Thoracic aorta (tissue), 2 donors: ENCODE measurements at regions not wholly inside any gene's neighbourhood (a gene's known extent, or its start where the extent isn't known, plus 50 kb on each side); places are given as distances from the start of the nearest gene placed in this dataset.

Source experiments
- ATAC-seq: fragments of 150-250 bp; one replicate; pipeline ENCODE4 v1.8.0; 2017; ENCODE audit warnings: low read depth; ENCODE audit not compliant: insufficient number of reproducible peaks, low FRiP score
- DNase-seq: peaks from one replicate; pipeline ENCODE4 v3.0.0-alpha.2; 2020; ENCODE audit warnings: low spot score
- H3K27ac ChIP-seq, 2 donors: fragments of 200-600 bp; sonication (generic); 1 replicate in 1 of 2; 2 replicates in 1 of 2; pipeline ENCODE4 v1.5.1; 2016; ENCODE audit warnings: mild to moderate bottlenecking in 2 of 2, moderate library complexity in 2 of 2
- H3K27me3 ChIP-seq: fragments of 200-600 bp; sonication (generic); replicated peaks from 2 replicates; pipeline ENCODE4 v1.6.0; 2016; ENCODE audit warnings: mild to moderate bottlenecking; ENCODE audit not compliant: insufficient read depth
- H3K36me3 ChIP-seq: fragments of 200-600 bp; sonication (generic); one replicate; pipeline ENCODE4 v1.5.1; 2016
- H3K4me1 ChIP-seq, 2 donors: fragments of 200-600 bp; sonication (generic); 1 replicate in 1 of 2; 2 replicates in 1 of 2; pipeline versions ENCODE4 v1.5.1 to v1.6.0; 2016; ENCODE audit warnings: low read depth in 2 of 2, mild to moderate bottlenecking in 1 of 2; ENCODE audit not compliant: control insufficient read depth in 1 of 2
- H3K4me3 ChIP-seq: fragments of 200-600 bp; sonication (generic); 2 replicates; pipeline ENCODE4 v1.5.1; 2016; ENCODE audit warnings: mild to moderate bottlenecking
- H3K9me3 ChIP-seq: fragments of 200-600 bp; sonication (generic); 2 replicates; pipeline ENCODE4 v1.5.1; 2016
- TF ChIP-seq, protein P1 (sequence below): fragments of 200-600 bp; sonication (generic); IDR thresholded peaks from one replicate; pipeline ENCODE4 v1.5.1; 2019; ENCODE audit warnings: antibody characterized with exemption

DNA sequence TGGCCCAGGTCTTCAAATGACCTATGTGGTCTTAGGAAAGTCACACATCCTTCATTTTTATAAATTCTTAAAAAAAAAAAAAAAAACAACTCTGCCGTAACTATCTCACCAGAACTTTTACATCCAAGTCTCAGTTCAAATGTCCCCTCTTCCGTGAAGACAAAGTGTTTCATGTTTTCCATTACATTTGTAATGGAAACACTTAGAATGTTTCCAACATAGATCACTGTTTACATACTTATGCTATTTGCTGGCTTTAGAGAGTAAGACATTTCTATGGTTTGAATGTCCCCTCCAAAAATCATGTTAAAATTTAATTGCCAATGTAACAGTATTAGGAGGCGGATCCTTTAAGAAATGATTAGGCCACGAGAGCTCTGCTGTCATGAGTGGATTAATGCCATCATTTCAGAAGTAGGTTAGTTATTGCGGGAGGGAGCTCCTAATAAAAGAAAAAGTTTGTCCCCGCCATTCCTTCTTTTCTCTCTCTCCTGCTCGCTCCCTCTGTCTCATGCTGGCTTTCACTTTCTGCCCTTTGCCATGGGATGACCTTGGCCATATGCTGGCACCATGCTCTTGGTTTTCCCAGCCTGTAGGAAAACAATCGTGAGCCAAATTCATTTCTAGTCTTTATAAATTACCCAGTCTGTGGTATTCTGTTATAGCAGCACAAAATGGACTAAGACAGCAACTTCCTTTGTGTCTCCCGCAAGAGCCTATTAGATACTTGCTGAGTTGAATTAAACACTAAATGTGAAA lies 887.8 kb upstream of the SOX9 start:
- DNase-seq (no peak), ATAC-seq (no peak)
- Histone ChIP-seq H3K27me3 (no peaks in the 10 kb centered on the region), H3K9me3 (no peaks in the 10 kb centered on the region), H3K36me3 (no peaks in the 10 kb centered on the region), H3K27ac (no peak overlapping the region), H3K4me1 (no peaks in the 10 kb centered on the region), H3K4me3 (no peak overlapping the region)
- TF ChIP-seq, protein P1, sequence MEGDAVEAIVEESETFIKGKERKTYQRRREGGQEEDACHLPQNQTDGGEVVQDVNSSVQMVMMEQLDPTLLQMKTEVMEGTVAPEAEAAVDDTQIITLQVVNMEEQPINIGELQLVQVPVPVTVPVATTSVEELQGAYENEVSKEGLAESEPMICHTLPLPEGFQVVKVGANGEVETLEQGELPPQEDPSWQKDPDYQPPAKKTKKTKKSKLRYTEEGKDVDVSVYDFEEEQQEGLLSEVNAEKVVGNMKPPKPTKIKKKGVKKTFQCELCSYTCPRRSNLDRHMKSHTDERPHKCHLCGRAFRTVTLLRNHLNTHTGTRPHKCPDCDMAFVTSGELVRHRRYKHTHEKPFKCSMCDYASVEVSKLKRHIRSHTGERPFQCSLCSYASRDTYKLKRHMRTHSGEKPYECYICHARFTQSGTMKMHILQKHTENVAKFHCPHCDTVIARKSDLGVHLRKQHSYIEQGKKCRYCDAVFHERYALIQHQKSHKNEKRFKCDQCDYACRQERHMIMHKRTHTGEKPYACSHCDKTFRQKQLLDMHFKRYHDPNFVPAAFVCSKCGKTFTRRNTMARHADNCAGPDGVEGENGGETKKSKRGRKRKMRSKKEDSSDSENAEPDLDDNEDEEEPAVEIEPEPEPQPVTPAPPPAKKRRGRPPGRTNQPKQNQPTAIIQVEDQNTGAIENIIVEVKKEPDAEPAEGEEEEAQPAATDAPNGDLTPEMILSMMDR = no peak

DNA sequence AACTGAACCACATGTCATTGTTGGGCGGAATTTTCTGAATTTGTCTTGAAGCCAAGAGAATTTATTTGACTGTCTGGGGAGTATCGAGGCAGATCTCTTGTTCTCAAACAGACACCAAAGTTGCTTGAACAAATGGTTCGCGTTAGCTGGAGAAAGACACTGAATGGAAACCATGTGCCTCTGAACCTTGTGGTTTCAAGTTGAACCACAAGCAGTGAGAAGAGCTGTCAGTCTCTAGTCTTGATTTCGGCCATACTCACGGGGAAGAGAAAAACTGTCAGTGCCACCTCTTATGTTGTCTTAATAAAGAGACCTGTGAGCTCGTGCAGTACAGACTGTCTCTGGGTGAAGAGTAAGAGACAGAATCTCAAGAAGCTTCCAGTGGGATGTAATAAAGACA lies 886.5 kb upstream of the SOX9 start:
- H3K27ac ChIP-seq = no peak overlapping the region
- H3K9me3 ChIP-seq = no peaks in the 10 kb centered on the region
- ATAC-seq (no peak), DNase-seq (no peak)
- no peaks in the 10 kb centered on the region for H3K4me1 ChIP-seq
- TF ChIP-seq, protein P1 = no peak
- H3K4me3 ChIP-seq = no peak overlapping the region
- no peaks in the 10 kb centered on the region for H3K27me3 ChIP-seq
- H3K36me3 ChIP-seq = no peaks in the 10 kb centered on the region

DNA sequence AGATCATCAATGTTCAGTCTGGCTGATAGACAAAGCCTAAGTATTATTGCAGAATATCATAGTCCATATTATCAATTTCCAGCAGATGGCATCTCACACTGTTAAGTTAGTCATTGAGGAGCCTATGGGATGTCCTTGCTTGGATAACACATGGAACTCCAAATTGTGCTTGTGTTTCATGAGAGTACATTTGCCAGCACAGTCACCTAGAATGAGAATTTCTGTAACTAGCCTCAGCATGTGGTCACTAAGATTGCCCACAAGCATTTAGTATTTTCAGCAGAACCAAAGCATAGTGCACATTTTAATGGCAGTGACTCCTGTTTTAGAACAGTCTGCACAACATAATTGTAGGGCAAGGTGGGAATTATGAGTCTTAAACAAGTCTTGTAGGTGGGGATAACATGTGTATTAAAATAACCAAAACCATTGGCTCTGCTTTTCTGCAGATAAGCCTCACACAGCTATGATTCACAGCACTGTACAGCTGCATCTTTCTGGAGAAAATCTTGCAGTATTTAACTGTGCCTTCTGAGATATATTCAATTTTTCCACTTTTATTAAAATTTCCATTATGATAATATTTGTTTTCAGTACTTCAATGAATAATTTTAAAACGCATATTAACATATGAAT lies 882.8 kb upstream of the SOX9 start:
- Histone ChIP-seq H3K36me3 (no peaks in the 10 kb centered on the region), H3K27ac (no peak overlapping the region), H3K4me3 (no peak overlapping the region), H3K9me3 (no peaks in the 10 kb centered on the region), H3K27me3 (no peaks in the 10 kb centered on the region), H3K4me1 (no peaks in the 10 kb centered on the region)
- TF ChIP-seq, protein P1 = no peak
- DNase-seq (no peak), ATAC-seq (no peak)

DNA sequence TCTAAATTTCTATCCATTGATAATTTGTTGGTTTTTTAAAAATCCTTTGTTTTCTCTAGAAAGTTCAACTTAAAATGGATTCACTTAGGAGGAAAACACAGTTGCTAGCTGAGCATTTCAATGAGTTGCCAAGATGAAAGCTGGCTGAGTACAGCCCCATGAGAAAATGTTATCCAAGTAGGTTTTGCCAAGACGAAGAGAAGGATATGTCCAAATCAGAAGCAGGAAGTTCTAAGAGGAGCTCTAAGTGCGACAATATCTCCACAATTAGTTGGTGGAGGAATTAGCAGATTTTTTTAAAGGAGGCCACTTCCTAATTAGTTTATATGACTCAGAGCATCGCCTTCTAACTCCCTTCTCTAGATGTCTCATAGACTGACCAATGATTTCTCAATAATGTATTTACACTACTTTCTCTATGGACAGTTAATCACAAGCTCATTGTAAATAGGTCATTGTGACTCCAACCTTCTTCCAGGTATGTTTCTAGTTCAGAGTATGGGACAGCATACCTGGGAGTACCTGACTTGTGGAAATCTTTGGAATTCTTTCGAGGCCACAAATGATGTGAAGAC lies 873.3 kb upstream of the SOX9 start:
- no peak for ATAC-seq
- Histone ChIP-seq H3K27me3 (no peaks in the 10 kb centered on the region), H3K27ac (no peak overlapping the region), H3K4me1 (no peaks in the 10 kb centered on the region), H3K9me3 (no peaks in the 10 kb centered on the region), H3K4me3 (no peak overlapping the region), H3K36me3 (no peaks in the 10 kb centered on the region)
- TF ChIP-seq, protein P1 = no peak
- DNase-seq = no peak

DNA sequence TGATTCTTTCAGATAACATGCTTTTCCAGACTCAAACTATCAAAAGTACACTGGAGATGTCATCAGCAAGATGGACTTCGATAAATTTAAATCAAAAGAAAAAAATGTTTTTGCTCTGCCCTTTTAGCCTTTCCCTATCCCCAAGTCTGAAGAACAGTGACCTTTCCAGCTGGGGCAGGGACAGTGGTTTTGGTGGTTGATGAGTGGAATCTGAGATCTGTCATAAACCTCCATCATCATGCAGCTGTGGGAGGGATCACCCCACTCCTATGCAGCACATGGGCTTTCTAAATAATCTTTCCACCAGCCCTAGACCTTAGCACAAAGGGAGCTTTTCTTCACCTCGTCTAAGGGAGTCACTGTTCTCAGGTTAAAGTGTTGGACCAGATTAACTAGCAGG lies 869.5 kb upstream of the SOX9 start:
- DNase-seq (no peak), ATAC-seq (no peak)
- no peak overlapping the region for H3K4me3 ChIP-seq
- no peaks in the 10 kb centered on the region for H3K9me3 ChIP-seq
- no peaks in the 10 kb centered on the region for H3K4me1 ChIP-seq
- no peaks in the 10 kb centered on the region for H3K27me3 ChIP-seq
- H3K27ac ChIP-seq = no peak overlapping the region
- TF ChIP-seq, protein P1 = no peak
- no peaks in the 10 kb centered on the region for H3K36me3 ChIP-seq
